ENCODE measurements at regions not wholly inside any gene's neighbourhood (a gene's known extent, or its start where the extent isn't known, plus 50 kb on each side); places are given as distances from the start of the nearest gene placed in this dataset.
"Not testable (repeated sequence)": the region's sequence is repeated elsewhere in the genome, so short reads cannot be mapped to it uniquely, and the experiment has no call there.

DNA sequence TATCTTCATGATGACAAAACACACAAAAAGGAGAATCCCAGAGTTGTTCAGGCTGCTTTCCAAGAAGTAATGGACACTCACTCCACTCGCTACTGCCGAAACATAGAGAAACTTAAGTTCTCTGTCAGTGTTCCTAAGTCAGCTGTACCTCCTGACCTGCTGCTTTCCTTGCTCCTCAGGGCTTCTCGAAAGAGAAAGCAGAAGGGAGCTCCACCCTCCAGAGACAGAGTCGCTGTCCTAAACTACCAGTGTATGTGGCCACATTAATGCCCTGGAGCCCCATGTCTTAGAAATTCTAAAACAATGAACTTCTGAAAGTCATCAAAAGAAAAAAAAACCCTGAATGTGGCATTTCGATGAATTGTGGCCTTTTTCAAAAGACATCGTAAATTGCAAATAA lies 390.8 kb upstream of the MON1B start:
- DNase-seq (ENCODE audit: extremely low read depth, low read depth, low spot score) = no peak

DNA sequence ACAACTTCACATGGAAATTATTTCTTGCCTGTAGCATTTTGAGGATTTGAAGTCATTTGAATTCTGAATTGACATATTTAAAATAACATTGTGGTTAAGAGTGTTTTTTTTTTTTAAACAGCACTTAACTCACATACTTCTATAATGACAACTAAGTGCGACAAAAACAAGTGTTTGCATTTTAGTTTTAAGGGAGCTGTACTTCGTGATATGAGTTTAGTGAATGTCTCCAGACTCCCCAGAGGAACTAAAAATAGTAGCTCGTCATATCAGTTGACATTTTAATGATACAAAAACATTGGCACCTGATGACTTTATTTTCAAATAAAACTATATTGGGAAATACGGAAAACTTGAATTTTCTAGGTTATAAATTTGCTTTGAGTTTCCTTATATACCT lies 389.6 kb upstream of the MON1B start:
- DNase-seq (ENCODE audit: extremely low read depth, low read depth, low spot score) = no peak

DNA sequence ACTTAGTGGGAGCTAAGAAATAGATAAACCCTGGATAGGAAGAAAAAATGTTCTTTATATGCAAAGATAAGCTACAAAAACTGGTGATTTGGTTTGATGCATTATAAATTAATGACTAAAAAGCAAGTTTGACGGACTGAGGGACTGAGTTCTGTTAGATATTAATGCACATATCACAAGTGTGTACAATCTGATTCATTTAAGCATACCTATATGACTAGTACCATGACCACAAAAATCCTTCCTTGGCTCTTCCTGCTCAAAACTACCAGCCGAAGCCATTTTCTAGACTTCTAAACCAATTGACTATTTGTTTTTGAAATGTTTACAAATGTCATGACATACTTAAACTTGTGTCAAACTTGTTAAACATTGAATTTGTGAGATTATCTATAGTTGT lies 374.5 kb upstream of the MON1B start:
- DNase-seq (ENCODE audit: extremely low read depth, low read depth, low spot score) = no peak

DNA sequence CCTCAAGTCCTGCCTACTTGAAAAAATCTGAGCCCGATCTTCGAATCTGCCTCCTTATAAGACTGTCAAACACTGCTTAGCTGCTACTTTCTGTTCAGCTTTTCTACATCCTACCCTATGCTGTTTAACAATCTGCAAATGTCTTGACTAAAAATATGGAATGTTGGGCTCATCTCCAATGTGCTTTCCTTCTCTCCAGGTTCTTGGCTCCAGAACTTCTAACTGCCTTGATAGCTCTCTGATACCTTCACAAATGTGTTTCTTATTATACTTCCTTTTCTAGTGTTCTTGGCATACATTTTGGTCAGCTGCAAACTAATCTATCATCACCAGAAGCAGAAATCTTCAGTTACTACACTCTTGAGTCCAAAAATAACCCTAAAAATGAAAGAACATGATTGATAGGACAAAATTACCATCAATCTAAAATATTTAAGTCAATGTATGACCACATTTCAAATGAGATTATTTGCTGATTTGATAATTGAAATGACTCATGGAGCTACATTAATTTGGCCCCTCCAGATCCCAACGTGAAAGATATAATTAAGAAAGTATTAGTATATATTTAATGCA lies 372.3 kb upstream of the MON1B start:
- no peak for DNase-seq (ENCODE audit: extremely low read depth, low read depth, low spot score)

DNA sequence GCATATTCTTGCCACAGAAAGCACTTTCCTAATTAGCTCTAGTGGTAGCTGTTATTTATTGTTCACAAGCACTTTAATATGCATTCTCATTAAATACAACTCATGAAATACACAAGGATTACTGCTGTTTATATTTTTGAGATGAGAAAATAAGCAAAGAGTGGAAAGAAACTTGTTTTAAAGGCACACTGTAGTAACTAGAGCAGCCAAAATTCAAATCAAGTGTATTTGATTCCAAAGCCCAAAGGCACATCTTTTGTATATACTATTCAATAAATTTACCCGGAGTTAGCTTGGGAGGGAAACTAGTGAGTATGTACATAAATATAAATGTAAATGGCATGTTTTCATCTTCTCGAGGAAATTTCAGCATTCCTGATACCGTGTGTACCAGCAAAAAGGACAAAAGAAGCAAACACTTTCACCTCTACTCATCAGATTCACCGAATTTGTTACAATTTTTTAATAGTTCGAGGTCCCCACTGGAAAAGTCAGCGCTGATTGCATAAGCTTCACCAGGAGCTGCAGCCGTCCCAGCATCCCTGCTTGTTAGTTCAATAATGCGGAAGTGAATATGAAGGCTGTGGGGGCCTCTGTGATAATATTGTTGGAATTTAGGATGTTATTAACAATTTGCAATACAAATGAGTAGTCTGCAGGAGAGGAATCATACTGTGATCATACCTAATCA lies 371.6 kb upstream of the MON1B start:
- no peak for DNase-seq (ENCODE audit: extremely low read depth, low read depth, low spot score)

DNA sequence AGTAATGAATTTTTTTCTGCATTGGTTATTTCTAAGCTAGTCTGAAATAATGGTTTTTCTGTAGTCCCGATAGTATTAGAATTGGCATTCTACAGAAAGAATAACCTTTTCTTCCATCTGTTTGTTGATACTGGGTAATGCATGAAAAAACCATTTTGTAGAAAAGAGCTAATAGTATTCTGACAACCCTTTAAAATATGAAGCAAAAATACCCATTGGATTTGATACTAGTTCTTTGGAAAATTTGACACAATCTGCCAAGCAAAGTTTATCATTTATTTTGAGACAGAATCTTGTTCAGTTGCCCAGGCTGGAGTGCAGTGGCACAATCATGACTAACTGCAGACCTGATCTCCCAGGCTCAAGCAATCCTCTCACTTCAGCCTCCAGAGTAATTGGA lies 366.8 kb upstream of the MON1B start:
- no peak for DNase-seq (ENCODE audit: extremely low read depth, low read depth, low spot score)

DNA sequence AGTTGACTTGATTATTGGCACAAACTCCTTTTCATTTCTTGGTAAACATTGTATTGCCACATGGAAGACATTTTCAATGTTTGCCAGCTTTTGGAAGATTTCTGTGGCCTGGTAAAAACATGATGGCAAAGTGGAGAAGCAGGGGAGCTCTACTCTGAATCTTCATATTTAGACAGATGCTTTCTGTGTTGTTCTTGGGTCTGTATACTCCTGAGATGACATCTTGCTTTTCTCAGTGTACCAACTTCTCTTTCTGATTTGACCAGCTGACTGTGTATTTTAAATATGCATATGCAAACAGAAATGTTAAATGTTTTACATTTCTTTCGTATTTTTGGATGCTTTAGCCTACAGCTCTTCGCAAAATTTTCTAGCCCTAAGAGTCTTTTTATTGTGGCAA lies 366.2 kb upstream of the MON1B start:
- DNase-seq (ENCODE audit: extremely low read depth, low read depth, low spot score) = no peak

DNA sequence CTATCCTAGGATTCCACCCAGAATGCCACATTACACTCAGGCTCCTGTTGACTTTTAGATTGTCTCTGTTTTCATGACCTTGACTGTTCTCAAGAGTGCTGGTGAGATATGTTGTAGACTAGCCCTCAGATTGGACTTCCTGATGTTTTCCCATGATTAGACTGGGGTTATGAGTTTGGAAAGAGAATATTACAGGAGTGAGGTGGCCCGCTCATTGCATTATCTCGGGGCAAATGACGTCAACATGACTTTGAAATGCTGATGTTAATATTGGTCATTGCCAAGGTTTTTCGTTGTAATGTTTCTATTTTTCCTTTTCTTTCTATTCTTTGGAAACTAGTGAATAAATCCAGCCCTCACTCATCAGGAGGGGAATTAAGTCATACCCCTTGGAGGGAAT lies 355.7 kb upstream of the MON1B start:
- no peak for DNase-seq (ENCODE audit: extremely low read depth, low read depth, low spot score)

DNA sequence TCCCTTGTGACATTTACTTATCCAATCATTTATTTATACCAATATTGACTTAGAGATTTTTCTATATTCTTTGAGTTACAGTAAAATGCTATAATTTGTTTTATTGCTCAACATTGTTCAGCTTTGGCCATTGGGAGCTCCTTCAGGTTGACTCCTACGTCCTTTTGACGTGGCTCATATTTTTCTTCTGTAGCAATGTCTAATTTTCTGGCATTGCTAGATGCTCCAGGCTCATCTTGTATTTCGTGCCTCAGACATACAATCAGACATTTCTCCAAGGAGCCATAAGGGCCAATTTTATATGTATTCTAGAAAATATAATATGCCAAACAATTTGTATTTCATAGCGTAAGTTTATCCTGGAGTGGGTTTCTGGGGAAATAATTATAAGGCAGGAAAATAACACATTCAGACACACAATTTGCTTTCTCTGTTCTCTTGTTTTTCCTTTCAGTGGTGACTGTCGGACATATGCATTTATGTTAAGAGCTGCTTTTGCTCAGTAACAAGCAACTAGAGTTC lies 355.1 kb upstream of the MON1B start:
- DNase-seq (ENCODE audit: extremely low read depth, low read depth, low spot score) = no peak

DNA sequence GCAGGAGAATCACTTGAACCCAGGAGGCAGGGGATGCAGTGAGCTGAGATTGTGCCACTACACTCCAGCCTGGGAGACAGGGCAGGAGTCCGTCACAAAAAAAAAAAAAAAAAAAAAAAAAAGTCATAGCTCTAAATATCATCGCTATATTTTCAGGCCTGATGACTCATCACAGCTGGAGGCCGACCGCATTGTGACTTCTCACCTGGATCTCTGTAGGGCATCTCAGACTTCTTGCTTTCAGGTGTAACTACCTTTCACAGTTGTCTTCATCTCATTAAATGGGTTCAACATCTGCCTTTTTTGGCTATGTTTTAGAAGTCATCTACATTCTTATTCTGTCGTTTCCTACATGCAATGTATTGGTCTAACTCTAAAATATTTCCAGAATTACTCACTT lies 353.1 kb upstream of the MON1B start:
- DNase-seq (ENCODE audit: extremely low read depth, low read depth, low spot score) = no peak

DNA sequence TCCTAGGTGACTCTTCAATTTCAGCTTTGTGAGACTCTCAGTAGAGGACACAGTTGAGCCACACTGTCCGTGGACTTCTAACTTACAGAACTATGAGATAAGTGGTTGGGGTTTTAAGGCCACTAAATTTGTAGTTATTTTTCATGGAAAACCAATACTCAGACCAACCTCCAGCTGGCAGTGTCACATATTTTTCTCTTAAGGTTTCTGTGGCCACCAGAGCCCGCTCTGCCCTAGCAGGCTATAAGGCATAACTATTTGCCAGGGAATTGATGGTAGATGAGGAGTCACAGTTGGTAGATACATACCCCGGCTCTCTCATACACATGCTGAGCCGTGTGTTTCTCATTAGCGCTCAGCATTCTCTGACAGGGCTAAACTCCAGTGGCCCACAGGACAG lies 336.8 kb upstream of the MON1B start:
- DNase-seq (ENCODE audit: extremely low read depth, low read depth, low spot score) = no peak

DNA sequence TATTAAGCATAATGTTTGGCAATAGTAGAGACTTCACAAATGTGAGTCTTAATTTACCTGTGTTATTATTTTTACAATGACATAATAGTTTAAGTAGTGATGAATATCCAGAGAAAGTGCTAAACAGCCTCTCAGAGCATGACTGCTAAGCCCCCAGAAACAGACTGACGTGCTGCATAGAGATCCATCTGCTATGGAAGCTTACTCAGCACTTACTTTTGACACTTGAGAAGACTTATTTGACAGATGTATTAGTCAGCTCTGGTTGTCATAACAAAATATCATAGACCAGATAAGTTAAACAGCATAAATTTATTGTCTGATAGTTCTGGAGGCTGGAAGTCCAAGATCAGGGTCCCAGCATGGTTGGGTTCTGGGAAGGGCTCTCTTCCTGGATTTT lies 334.9 kb upstream of the MON1B start:
- DNase-seq (ENCODE audit: extremely low read depth, low read depth, low spot score) = no peak

DNA sequence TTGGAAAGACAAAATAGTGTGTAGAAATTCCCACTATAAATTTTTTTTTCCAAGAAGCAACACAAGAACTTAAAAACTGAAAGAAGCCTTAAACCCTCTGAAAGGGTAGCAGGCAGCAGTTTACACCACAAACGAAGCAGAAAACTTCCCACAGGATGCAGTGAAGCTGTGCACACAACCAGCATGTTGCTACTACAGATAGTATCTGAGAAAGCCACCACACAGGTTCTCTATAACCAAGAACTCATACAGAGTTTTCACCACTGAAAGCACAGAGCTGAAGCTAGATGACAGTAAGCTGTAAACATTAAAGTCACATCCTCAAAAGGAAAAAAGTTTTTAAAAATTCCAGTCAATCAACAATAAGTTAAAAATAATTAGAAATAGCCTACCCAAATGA lies 333.6 kb upstream of the MON1B start:
- DNase-seq (ENCODE audit: extremely low read depth, low read depth, low spot score) = no peak

DNA sequence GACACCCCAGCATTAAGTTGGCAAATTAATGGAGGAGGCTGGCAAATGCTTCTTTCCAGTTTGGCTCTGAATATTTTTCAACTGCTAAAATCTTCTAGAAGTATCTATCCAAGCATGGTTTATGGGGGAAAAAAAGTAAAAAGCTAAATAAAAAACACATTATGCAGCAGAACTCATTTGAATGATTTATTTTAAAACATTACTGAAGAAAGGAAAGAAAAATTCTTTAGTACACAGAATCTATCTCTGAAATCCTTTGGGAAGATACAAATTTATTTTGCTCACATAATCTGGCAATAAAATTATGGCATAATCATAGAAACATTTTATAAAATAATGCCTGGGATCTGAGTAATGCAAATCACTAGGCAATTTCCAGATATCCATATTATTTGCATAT lies 328.1 kb upstream of the MON1B start:
- DNase-seq (ENCODE audit: extremely low read depth, low read depth, low spot score) = no peak

DNA sequence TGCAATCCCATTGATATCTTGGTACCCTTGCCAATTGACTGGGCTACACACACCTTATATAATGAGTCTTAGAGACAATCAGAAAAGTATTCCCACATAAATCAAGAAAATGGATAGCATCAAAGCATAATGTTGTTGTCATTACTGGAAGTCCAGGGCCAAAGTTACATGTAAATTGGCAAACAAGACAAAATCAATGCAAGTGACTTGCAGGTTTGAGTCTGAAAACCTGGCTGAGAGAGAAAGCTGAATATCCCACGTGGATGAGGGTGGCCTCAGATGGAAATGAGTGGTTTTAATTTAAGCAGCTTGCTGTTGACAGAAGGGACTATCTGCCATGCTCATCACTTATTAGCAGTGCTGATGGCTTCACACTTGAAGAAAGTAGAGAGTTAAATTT lies 324.0 kb upstream of the MON1B start:
- DNase-seq (ENCODE audit: extremely low read depth, low read depth, low spot score) = no peak

DNA sequence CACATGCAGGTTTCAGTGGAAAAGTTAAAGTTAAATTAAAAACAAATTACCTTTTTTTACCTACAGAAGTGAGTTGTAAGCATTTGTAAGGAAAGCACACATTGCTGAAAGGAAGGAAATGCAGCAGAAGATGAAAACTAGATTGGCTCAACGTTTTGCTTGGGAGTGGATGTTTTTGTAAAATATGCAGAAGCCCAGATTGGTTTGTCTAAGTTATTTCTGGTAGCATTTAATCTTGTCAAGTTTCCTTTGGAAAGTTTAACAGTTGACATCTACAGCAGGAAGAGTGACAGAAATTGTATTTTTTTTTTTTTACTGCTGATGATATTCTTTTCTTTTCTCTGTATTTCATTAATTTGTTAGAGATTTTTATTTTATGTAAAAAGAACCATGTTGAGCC lies 315.1 kb upstream of the MON1B start:
- DNase-seq (ENCODE audit: extremely low read depth, low read depth, low spot score) = no peak

DNA sequence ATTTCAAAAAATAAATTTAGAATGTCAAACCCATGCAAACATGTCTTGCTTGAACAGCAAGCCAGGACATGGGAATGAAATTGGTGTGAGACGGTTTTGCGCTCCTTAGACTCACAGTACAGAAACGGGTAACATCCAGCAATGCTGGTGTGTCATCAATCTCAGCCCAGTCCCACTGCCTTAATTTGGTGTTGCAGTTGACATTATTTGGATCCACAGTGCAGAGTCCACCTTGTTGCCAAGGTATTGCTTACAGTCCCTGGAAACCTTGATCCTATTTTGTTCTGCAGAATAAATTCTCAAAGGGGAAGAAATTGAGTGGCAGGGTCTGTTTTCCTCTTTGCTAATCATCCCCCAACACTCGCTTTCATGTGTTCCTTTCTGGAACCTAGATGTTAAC lies 311.6 kb upstream of the MON1B start:
- DNase-seq (ENCODE audit: extremely low read depth, low read depth, low spot score) = no peak

DNA sequence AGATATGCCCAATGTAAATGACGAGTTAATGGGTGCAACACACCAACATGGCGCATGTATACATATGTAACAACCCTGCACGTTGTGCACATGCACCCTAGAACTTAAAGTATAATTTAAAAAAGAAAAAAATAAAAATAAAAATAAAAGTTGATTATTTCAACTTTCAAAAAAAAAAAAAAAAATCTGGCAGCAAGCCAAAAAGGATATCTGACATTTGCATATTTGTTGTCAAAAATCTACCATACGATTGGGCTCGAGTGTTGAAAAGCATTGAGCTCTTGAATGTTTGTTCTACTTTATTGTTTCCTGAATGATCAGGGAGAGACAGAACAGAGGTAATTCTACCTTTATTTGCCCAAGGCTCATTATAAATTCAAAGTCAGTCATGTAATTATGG lies 310.5 kb upstream of the MON1B start:
- DNase-seq (ENCODE audit: extremely low read depth, low read depth, low spot score) = not testable (repeated sequence)

DNA sequence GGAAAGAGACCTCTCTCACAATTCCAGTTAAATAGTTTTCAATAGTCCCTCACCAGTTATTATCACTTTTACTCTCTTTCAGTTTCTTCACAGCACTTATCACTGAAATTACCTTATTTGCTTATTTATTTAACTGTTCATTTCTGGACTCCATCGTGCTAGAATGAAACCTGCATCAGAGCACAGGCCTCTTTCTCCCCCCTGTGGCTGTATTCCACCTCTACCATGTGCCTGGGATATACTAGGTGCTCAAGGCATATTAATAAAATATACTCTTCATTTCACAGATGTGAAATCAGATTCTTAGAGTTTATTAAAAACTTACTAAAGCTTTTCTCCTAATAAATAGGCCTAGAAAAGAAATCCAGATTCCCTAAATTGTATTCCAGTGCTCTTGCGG lies 308.9 kb upstream of the MON1B start:
- DNase-seq (ENCODE audit: extremely low read depth, low read depth, low spot score) = no peak

DNA sequence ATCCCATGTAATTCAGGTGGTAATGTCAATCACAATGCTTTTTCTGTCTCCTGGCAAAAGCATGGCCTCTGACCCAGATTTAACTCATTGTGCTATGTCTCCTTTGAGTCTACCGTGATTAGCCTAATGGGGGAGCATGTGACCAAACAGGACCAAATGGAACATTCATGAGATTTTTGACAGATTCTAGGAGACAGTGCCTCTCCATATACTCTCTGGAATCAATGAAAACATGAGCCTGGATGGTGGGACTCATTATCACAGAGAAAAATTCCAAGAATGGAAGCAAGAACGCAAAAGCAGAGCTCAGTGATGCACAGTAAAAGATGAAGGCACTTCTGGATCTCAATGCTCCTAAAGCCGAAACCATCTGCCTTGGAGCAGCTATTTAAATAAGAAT lies 307.9 kb upstream of the MON1B start:
- DNase-seq (ENCODE audit: extremely low read depth, low read depth, low spot score) = no peak

DNA sequence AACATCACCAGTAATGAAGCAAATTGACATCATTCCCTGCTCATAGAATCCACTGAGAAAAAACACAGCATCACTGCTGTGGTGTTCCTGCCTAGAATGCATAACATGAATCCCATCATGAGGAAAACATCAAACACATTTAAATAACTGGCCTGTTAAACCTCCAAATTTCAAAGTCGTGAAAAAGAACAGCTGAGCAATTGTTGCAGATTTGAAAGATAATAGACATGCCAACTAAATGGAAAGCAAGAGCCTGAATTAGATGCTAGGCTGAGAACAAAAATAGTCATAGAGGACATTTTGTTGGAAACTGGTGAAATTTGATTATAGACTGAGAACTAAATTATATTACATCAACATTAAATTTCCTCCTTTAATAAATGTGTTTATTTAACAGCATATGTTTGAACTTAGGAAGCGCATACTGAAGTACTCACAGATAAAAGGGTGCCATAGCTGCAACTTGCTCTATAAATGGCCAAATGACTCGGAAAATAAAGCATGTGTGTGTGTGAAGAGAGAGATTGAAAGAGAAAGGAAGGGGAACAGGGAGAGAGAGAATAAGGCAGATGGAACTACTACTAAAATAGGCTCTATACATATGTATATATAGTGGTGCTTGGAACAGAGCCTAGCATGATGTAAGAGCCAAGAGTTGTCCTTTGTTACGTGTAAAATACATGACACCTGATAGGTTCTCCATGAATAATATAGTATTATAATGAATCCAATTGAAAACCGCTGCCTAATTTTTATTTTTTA lies 305.0 kb upstream of the MON1B start:
- DNase-seq (ENCODE audit: extremely low read depth, low read depth, low spot score) = no peak

DNA sequence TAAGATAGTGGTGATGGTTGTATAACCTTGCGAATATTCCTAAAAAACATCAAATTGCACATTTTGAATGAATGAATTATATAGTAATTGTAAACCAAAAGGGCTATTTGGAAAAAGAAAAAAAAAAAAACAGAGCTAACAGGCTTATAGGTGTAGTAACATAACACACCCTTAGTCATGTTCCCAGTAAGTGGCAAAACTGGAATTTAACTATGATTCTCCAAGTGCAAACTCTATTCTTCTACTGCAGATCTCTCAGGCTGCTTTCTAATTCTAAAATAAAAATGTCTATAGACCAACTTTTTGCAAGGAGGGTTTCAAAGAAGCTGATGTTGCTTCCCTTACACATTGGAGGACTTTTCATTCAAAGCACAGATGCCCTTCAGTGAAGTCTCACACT lies 293.2 kb upstream of the MON1B start:
- no peak for DNase-seq (ENCODE audit: extremely low read depth, low read depth, low spot score)
